UCSD-AML1 (cell line): ENCODE measurements at regions not wholly inside any gene's neighbourhood (a gene's known extent, or its start where the extent isn't known, plus 50 kb on each side); places are given as distances from the start of the nearest gene placed in this dataset.

ENCODE experiments used
- DNase-seq: peaks from one replicate; lab custom pipeline; 2025; ENCODE audit not compliant: unreplicated experiment; lab: John Stamatoyannopoulos, UW

DNA sequence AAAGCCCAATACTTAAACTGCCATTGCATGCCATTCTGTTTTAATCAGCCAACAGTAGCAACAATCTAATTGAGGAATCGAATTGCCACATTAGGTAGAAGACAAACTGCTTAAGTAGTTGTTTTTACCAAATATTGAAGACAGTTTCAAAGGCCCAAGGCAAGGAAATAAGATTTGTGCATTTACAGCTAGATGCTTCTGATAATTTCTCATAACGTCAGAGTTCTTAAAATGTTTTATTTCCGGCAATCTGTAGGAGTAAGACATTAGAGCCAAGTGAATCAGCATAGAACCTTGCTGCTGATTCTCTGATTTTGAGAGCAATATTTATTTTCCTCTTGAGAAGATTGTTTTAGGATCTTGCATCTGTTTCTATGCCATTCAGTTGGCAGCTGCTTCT, 174.3 kb downstream of the RBM43 start:
- DNase-seq = no peak

DNA sequence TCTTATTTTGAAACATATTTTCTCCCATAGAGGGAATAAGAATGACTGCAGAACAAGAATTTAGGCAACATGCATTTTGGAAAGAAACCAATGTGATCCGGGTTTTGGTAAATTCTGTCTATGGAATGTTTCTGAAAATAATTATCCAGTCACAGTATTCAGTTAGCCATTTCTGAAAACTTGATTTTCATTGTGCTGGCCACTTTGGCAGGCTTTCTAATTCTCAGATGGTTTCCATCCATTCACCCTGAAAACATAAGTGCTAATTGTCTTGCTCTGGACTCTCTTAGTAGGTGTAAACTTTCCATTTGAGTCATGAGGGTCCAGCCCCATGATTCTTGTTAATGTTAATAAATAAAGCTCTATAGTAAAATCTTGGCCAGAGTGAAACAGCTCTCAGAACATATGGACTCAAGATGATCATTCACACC, 176.5 kb downstream of the RBM43 start:
- no peak for DNase-seq

DNA sequence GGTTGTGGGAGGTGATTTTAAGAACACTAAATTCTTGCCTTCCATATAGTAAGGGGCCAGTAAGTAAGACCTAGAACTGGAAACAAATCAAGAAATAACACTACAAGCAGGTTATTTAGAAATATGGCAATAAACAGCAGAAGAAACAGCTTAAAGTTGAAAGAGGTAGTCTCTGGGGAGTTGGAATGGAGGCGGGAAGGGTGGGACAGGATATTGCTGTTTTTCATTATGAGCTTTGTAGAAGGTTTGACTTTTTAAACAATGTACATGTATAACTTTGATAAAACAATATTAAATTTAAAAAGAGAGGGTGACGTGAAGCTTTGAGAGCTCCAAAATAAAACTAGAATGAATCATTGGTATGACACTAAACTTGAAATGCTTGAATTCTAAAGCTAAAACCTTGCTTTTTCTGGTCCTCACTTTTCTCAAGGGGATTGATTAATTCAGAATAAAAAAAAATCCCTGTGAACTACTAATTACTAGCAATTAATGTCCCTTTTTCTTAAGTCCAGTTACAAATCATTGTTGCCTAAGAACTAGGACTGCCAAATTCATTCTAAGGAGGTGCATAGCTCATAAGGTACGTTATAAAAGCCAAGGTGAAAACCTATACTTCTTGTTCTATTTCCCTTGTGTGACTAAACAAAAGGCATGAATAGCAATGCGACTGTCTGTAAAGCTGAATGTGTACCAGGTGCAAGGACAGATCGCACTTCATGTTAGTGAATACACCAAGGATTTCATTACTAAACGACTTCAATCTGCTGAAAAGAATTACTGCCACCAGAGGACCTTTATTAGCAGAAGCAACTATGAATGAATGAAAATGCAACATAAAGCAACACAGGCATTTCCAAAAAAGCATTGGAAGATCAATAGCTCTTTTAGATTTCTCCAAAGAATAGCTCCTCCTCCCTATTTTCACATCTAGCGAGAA, 177.5 kb downstream of the RBM43 start:
- no peak for DNase-seq

DNA sequence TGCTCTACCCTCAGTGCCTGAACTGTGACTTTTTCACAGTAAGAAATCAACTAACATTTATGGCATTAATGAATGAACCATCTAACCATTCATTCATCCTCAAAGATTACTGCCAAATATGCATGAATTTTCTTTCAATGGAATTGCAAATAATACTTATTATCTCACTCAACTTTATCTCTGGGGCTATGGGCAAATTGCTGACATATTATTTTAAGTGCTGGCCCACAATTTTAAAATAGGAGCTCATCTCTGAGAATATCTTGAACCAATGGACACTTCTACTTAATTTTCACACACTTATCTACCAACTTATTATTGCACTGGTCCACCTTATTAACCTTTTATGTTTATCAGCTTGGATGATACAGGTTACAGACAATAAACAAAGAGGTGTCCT, 182.8 kb downstream of the RBM43 start:
- no peak for DNase-seq

DNA sequence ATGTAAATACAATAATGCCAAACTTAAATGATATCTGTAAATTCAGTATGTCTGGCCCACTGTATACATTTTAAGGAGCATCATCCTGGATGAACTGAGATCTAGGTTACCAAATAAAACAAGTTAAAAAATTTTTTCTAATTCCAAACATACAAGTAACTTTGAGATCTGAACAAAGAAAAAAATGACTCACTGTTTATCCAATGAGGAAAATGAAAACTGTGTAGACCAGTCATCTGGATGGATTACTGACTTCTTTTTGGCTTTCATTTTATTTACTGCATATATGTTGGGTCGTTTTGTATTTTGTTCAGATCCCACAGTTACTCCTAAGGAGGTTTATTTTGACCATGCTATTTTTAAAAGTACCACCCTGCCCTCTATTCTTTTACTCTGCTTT, 189.8 kb downstream of the RBM43 start:
- no peak for DNase-seq

DNA sequence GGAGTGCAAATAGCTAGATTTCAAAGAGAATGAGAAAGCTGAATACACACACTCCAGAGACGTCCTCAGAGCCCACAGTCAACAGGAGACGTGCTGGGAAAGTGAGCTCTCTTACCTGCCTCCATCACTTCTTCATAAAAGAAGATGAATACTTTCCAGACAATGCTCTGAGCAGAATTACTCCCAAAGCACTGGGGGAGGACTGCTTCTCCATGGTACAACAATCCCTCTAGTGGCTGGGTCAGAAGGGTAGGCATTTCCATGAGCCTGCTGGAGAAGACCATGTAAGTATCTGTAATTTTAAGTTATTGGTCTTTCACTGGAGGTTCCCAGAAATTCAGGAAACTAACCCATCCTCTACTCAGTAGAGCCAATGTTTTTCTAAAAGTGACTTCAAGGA, 190.3 kb downstream of the RBM43 start:
- DNase-seq = no peak

DNA sequence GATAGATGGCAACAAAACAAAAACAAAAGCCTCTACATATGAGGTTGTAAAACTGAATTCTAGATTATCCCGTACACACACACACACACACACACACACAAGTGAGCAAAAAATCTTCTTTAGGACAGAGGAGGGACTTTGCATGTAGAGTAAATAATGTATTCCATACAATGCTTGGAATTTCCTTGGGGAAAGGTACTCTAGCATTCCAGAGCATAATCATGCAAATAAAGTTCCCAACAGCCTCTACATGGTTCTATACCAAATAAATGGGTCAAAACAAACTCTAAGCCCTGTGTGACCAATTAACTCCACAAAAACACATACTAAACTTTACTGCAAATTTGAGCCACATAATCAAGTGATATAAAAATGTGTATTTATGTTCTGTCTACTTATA, 191.4 kb downstream of the RBM43 start:
- no peak for DNase-seq

DNA sequence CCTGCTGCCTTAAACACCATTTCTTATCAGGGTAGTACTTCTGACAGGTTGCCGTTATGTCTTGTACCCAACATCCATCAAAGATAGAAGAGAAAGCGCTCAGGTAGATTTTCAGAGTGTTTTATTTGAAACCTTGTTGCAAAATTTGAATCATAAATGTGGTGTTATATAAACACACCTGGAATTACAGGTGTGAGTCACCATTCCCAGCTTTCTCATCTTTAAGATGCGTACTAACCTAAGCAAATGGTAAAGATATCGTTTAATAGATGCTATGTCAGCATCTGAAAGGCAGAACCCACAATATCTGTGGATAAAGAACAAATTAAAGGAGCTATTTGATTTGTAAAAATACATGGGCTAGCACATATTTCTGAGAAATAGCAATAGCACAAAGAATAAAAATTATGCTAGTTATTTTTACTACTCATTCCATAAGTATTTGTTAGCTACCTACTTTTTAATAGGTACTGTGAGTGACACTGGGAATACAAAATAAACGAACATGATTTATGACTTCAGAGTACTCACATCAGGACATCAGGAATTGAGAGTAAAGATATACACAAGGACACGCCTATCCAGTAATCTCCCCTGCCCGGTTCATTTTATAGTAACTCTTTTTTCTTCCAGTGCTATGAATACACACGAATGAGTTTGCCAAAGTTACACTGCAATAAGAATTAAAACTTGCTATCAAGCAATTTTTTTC, 193.8 kb downstream of the RBM43 start:
- DNase-seq = no peak

DNA sequence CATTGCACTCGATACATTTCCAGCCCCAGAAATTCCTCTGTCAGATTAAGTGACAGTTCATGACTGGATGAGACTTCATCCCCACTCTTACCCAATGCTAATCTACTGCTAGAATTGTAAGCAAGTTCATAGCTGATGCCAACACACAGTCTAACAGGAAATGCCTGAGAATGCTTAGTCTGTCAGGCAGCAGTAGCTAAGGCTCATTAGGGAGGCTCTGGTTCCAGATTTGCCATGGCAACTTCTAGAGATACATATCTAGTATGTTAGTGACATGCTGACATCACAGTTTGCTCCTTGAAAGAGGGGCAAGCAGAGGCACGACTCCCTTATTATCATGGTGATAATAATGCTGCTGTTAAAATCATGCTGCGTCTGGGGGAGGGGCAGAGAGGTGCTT, 198.4 kb downstream of the RBM43 start:
- no peak for DNase-seq

DNA sequence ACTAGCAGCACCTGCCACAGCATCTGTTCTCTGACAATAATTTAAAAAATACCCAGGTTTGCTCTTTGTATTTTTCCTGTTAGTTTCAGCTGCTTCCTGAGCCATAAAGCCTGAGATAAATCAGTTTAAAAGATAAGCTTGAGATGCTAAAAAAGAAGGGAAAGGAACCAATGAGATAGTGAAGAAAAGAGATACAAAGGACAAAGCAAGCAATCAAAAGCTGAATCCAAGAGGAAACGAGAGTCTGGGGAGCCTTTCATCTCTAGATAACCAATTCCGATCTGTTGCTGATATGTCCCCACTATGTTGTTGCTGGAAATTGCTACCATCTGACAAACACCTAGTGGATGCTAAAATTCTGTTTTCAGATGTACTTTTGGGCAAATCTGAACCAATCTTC, 201.4 kb downstream of the RBM43 start:
- DNase-seq = no peak

DNA sequence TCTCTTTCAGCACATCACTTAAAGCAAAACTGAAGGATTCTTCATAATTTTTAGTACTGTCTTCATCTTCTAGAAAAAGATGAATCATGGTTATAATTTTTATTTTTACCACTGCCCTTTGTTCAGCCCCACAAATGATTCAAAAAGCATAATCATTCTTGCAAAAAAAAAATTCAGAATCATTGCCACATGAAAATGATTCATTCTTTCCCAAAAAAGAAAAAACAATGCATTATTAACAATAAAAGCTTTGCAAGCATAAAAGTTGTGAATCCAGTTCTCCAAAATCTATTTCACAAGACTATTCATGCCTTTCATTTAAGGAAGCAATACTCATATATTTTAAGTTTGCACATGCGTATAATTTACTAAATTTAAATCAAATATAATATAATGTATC, 204.8 kb downstream of the RBM43 start:
- no peak for DNase-seq

DNA sequence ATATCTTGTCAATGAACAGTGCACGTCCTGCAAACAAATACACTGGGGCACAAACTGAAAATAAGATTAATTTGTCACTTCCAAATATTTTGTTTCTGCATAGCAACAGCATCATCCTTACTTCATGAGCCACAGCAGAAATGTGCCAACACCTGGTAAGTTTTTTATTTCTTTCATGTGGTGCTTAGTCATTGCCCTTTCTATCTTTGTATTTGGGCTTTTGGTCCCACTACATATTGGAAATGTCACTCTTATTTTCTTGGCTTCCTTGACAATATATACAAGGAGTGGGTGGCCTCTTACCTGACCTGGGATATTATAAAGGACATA, 208.0 kb downstream of the RBM43 start:
- no peak for DNase-seq

DNA sequence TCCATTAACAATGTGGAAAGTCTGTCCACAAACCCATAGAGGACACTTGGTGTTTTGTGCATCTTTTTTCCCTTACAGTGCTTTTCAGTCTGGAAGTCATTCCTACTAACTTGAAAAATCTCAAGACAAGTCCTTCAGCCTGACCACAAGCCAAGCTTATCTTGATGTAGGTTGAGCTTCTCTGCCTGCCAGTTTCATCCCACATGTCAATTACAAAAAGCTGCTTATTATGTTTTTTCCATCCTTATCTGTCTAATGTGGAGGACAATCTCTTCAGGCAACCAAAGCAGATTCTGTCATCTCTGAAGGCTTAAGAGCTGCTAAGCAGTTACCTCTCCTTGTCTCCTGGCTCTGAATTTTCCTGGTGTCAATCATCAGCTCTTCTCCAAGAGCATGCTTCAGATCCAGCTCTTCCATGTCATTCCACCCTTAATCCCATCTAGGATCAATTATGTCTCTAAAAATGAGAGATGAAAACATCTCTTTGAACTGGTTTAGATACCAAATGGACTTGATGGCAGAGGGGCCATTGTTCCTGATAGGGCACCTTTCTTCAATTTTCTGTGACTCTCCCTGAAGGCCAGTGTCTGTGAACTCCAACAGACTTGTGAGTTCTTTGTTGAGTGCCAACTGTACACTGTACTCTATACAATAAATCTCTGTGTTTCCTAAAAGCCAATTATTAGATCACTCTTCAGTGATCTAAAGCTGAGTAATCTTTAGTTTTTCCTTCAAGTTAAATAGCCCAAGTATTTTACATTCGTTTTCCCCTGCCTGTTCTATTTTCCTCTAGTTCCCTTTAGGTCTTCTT, 208.6 kb downstream of the RBM43 start:
- no peak for DNase-seq

DNA sequence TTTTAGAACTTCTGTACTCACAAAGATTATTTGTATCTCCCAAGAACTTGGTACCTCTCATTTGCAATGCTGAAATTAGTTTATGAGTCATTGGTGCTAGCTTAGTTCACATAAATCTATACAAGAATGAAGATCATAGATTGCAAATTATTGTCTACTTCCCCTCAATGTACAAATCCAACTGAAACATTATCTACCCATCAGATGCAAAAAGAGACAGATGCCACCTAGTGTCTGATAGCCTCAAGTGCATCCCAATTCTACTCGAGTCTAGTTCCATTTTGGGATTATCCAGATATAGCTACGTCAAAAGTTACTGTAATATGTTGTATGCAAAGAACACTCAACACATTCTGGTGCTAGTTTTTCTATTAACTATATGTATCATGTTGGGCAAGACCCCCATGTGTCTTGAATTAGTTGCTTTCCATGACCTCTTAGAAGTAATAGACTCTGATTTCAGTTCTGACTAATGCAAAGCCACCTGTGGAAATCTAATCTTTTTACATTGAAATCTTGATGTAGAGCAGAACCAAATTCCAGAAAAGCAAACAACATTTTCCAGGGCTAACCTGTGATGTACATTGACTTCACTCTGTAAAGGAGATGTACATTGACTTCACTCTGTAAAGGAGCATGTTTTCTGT, 210.0 kb downstream of the RBM43 start:
- no peak for DNase-seq

DNA sequence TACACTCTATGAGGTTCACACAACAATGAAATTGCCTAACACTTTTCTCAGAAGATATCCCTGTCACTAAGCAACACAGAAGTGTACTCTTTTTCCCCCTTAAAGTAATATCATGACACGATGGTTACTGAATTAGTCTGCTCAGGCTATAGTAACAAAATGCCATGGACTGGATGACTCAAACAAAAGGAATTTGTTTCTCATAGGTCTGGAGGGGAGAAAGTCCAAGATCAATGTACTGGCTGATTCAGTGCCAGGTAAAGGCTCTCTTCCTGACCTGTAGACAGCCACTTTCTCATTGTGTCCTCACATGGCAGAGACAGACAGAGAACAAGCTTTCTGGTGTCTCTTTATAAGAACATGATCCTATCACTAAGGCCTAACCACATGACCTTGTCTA, 211.9 kb downstream of the RBM43 start:
- DNase-seq = no peak

DNA sequence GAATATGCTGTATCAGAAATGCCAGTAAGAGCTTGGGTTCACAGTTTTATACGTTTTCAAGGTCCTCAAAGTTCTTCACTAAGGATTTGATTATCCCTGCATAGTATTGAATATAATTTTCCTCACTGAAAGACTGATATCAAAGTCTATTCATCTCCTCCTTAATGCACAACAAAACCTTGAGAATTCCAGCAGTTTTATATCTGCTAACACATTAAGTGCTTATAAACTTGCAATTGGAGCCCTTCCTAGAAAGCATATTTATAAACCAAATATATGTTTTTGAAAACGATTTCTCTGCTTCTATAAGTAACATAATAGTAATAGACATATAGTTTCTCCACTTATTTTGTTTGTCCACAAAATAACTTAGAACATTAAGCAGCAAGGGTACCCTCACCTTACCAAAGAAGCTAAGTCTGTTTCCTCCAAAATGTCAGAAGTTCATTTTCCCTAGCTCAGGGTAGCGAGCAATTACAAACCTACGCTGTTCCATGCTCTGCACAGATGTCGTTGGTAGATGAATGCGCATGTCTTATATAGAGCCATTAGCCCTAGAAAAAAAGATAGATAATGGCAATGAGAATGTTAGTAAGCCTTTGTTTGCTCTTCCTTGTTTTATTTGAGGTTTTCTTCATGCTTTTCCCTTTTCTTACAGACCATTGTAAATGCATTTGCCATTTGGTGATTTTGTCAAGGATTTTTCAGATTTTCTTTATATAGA, 213.2 kb downstream of the RBM43 start:
- DNase-seq = no peak

DNA sequence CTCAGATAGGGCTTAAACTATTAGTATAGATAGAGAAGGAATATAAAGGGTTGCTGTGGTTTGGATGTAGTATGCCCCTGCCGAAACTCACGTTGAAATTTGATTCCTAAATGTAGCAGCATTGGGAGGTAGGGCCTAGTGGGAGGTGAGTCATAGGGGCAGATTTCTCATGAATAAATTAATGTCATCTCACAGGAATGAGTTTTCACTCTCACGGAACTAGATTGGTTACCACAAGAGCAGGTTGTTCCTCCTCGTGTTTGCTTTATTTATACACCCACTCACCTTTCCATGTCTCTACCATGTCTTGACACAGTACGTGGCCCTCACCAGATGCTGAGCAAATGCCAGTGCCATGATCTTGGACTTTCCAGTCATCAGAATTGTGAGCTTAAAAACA, 218.2 kb downstream of the RBM43 start:
- DNase-seq = no peak

DNA sequence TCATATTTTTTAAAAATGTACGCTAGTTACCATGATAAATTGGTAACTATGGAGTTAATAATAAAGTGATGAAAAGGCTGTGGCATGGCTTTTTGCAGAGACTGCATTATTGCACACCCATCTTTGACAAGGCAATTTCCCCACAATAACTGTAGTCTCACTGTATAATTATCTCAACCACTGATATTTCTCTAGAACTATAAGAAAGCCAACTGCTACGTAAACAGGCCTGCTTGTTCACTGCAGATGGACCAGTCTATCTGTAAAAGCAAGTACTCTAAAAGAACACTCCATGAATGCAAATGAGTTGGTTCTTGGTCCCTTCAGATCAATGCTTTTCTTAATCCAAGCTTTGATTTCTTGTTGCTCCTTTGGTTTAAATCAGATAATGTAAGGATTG, 218.7 kb downstream of the RBM43 start:
- DNase-seq = no peak

DNA sequence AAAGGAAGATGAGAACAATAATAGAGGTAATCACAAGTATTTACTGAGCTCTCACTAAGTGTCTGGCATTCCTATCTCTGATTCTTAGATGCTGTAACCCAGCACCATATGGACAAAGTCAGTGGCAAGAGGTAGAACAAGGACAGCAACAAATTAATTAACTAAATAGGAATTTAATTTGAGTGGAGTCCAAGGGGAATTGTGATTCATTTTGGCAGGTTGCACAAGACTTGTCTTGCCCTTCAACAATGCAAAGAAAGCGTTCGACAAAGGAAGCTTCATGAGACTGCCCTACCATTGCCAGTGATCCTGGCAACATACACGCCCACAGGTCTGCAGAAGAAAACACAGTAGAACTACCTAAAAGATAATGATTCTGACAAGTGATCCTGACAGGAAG, 221.6 kb downstream of the RBM43 start:
- no peak for DNase-seq

DNA sequence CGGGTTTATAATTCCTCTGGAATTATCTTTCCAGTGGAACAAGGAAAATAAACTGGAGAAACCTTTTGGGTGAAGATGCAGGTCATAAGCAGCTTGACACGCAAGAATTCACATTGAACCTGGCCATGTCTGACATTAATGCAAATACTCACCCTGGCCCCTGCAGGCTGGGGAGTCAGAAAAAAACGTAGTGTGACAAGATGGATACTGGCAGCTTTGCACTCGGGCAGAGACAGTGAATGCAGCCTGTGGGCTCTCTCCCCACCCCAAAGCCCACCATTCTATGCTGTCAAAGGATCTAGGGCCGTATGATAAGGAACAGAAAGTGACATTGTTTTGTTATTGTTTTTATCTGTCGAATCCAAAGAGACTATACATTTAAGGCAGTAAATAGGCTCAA, 223.1 kb downstream of the RBM43 start:
- DNase-seq = no peak

DNA sequence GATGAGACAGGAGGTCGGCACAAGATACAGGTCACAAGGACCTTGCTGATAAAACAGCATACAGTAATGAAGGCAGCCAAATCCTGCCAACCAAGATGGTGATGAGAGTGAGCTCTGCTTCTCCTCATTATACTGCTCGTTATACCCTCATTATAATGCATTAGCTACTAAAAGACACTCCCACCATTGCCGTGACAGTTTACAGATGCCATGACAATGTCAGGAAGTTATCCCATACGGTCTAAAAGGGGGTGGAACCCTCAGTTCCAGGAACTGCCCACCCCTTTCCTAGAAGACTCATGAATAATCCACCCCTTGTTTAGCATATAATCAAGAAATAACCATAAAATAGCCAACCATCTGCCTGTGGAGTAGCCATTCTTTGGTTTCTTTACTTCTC, 224.2 kb downstream of the RBM43 start:
- no peak for DNase-seq
